ENCODE measurements at regions not wholly inside any gene's neighbourhood (a gene's known extent, or its start where the extent isn't known, plus 50 kb on each side); places are given as distances from the start of the nearest gene placed in this dataset.

GRCh38 chr12:130007771-130008170, 103.9 kb upstream of the TMEM132D start:
- Histone ChIP-seq H3K9me3 (ENCODE audit: control insufficient read depth in 1 of 2, insufficient read depth in 1 of 2, low read length in 2 of 2) (peaks cover 0 to 21% of the 10 kb centered on the region in 2 experiments), H3K4me3 (ENCODE audit: low read length) (no peak overlapping the region), H3K27me3 (ENCODE audit: control insufficient read depth in 1 of 2, insufficient read depth in 2 of 2, low read length in 2 of 2) (peaks cover 0 to 2% of the 10 kb centered on the region in 2 experiments), H3K27ac (ENCODE audit: low read depth in 1 of 2, low read length in 2 of 2) (no peak overlapping the region), H3K36me3 (ENCODE audit: insufficient read depth, low read length) (no peaks in the 10 kb centered on the region), H3K4me1 (ENCODE audit: insufficient read depth, low read length) (no peaks in the 10 kb centered on the region)
- H3K4me3 Mint-ChIP-seq: no peak overlapping the region
- peaks cover 17% of the 10 kb centered on the region for H3K27me3 Mint-ChIP-seq
- ChIA-PET CTCF (no interaction called here), POLR2A (no interaction called here)
- H3K27ac Mint-ChIP-seq: no peak overlapping the region
- H3K36me3 Mint-ChIP-seq (ENCODE audit: low read depth): no peaks in the 10 kb centered on the region
- no peaks in the 10 kb centered on the region for H3K4me1 Mint-ChIP-seq (ENCODE audit: low read depth)
- intact Hi-C loops (cut with DNase I, micrococcal nuclease): no loop called here
- no peaks in the 10 kb centered on the region for H3K9me3 Mint-ChIP-seq
- ATAC-seq (ENCODE audit: poor library complexity) (no peak), DNase-seq (no peak)
- TF ChIP-seq CTCF (IDR thresholded peaks at IDR 0.05): no peak

GRCh38 chr12:130008241-130008640, 104.4 kb upstream of the TMEM132D start:
- Histone ChIP-seq H3K27ac (ENCODE audit: low read depth in 1 of 2, low read length in 2 of 2) (no peak overlapping the region), H3K9me3 (ENCODE audit: control insufficient read depth in 1 of 2, insufficient read depth in 1 of 2, low read length in 2 of 2) (peaks cover 0 to 21% of the 10 kb centered on the region in 2 experiments), H3K27me3 (ENCODE audit: control insufficient read depth in 1 of 2, insufficient read depth in 2 of 2, low read length in 2 of 2) (peaks cover 0 to 2% of the 10 kb centered on the region in 2 experiments), H3K36me3 (ENCODE audit: insufficient read depth, low read length) (no peaks in the 10 kb centered on the region), H3K4me3 (ENCODE audit: low read length) (no peak overlapping the region), H3K4me1 (ENCODE audit: insufficient read depth, low read length) (no peaks in the 10 kb centered on the region)
- Mint-ChIP-seq H3K27me3 (peaks cover 17% of the 10 kb centered on the region), H3K36me3 (ENCODE audit: low read depth) (no peaks in the 10 kb centered on the region), H3K4me1 (ENCODE audit: low read depth) (no peaks in the 10 kb centered on the region), H3K27ac (no peak overlapping the region), H3K9me3 (no peaks in the 10 kb centered on the region), H3K4me3 (no peak overlapping the region)
- CTCF ChIA-PET: no interaction called here
- DNase-seq (no peak), ATAC-seq (ENCODE audit: poor library complexity) (no peak)
- POLR2A ChIA-PET: no interaction called here
- TF ChIP-seq CTCF (IDR thresholded peaks at IDR 0.05): no peak
- intact Hi-C loops (cut with DNase I, micrococcal nuclease): no loop called here

GRCh38 chr12:130009961-130010360, 106.1 kb upstream of the TMEM132D start:
- Histone ChIP-seq H3K27ac (ENCODE audit: low read depth in 1 of 2, low read length in 2 of 2) (no peak overlapping the region), H3K4me1 (ENCODE audit: insufficient read depth, low read length) (peaks cover 4% of the 10 kb centered on the region), H3K27me3 (ENCODE audit: control insufficient read depth in 1 of 2, insufficient read depth in 2 of 2, low read length in 2 of 2) (peaks cover 5 to 6% of the 10 kb centered on the region in 2 experiments), H3K4me3 (ENCODE audit: low read length) (no peak overlapping the region), H3K9me3 (ENCODE audit: control insufficient read depth in 1 of 2, insufficient read depth in 1 of 2, low read length in 2 of 2) (peaks cover 0 to 26% of the 10 kb centered on the region in 2 experiments), H3K36me3 (ENCODE audit: insufficient read depth, low read length) (no peaks in the 10 kb centered on the region)
- H3K4me3 Mint-ChIP-seq: no peak overlapping the region
- ChIA-PET POLR2A (no interaction called here), CTCF (no interaction called here)
- H3K4me1 Mint-ChIP-seq (ENCODE audit: low read depth): no peaks in the 10 kb centered on the region
- no peak for TF ChIP-seq CTCF (IDR thresholded peaks at IDR 0.05)
- ATAC-seq (ENCODE audit: poor library complexity): no peak
- intact Hi-C loops (cut with DNase I, micrococcal nuclease): no loop called here
- no peaks in the 10 kb centered on the region for H3K9me3 Mint-ChIP-seq
- no peak overlapping the region for H3K27ac Mint-ChIP-seq
- H3K27me3 Mint-ChIP-seq: peaks cover 17% of the 10 kb centered on the region
- no peak for DNase-seq
- H3K36me3 Mint-ChIP-seq (ENCODE audit: low read depth): no peaks in the 10 kb centered on the region

Measured in CD4-positive, alpha-beta T cell (primary cell).